GM20431 (cell line): ENCODE measurements at regions not wholly inside any gene's neighbourhood (a gene's known extent, or its start where the extent isn't known, plus 50 kb on each side); places are given as distances from the start of the nearest gene placed in this dataset.
"Not testable (repeated sequence)": the region's sequence is repeated elsewhere in the genome, so short reads cannot be mapped to it uniquely, and the experiment has no call there.

Source experiments
- in situ Hi-C: fragments of 300-500 bp; cut with MseI, MboI; formaldehyde crosslinking; loops from one replicate; pipeline ENCODE4 v1.15.0; 2020; ENCODE audit warnings: low sequenced_read_pairs; ENCODE audit not compliant: unreplicated experiment

- in situ Hi-C loops = no loop called here
Observed at GRCh38 chr18:60215432-60215831, 157.1 kb downstream of the MC4R start.

- in situ Hi-C loops = no loop called here
Observed at GRCh38 chr18:60209042-60209441, 163.5 kb downstream of the MC4R start.

GRCh38 chr18:60202708-60203107, 169.9 kb downstream of the MC4R start:
- in situ Hi-C loops = no loop called here

- in situ Hi-C loops = no loop called here
Observed at GRCh38 chr18:60200558-60200957, 172.0 kb downstream of the MC4R start.

GRCh38 chr18:60199505-60199904, 173.1 kb downstream of the MC4R start:
- in situ Hi-C loops = no loop called here

- in situ Hi-C loops = no loop called here
Observed at GRCh38 chr18:60197671-60198462, 174.7 kb downstream of the MC4R start.

GRCh38 chr18:60196836-60197606, 175.6 kb downstream of the MC4R start:
- in situ Hi-C loops = no loop called here

GRCh38 chr18:60193780-60194179, 178.8 kb downstream of the MC4R start:
- in situ Hi-C loops = no loop called here

GRCh38 chr18:60191926-60192325, 180.6 kb downstream of the MC4R start:
- in situ Hi-C loops = no loop called here

- in situ Hi-C loops = no loop called here
Observed at GRCh38 chr18:60189856-60190255, 182.7 kb downstream of the MC4R start.

GRCh38 chr18:60188958-60189357, 183.6 kb downstream of the MC4R start:
- in situ Hi-C loops = no loop called here

- in situ Hi-C loops = no loop called here
Observed at GRCh38 chr18:60182223-60182622, 190.4 kb downstream of the MC4R start.

- in situ Hi-C loops = no loop called here
Observed at GRCh38 chr18:60180671-60181070, 191.9 kb downstream of the MC4R start.

- in situ Hi-C loops = not testable (repeated sequence)
Observed at GRCh38 chr18:60178224-60178623, 194.4 kb downstream of the MC4R start.

- in situ Hi-C loops = no loop called here
Observed at GRCh38 chr18:60176259-60176658, 196.3 kb downstream of the MC4R start.

- in situ Hi-C loops = no loop called here
Observed at GRCh38 chr18:60174832-60175231, 197.7 kb downstream of the MC4R start.

GRCh38 chr18:60172030-60172429, 200.5 kb downstream of the MC4R start:
- in situ Hi-C loops = no loop called here

GRCh38 chr18:60163622-60164021, 209.0 kb downstream of the MC4R start:
- in situ Hi-C loops = no loop called here

GRCh38 chr18:60162388-60162787, 210.2 kb downstream of the MC4R start:
- in situ Hi-C loops = no loop called here

GRCh38 chr18:60157810-60158209, 214.8 kb downstream of the MC4R start:
- in situ Hi-C loops = no loop called here

- in situ Hi-C loops = no loop called here
Observed at GRCh38 chr18:60153376-60153775, 219.2 kb downstream of the MC4R start.
